Ovary (tissue), 7 donors: ENCODE measurements at regions not wholly inside any gene's neighbourhood (a gene's known extent, or its start where the extent isn't known, plus 50 kb on each side); places are given as distances from the start of the nearest gene placed in this dataset.

ENCODE experiments used
- DNase-seq, 5 donors: peaks; one replicate each; pipeline ENCODE4 v3.0.0-alpha.2; 2019 to 2020
- H3K27ac ChIP-seq, 2 donors: fragments of 200-600 bp; one replicate each; pipeline versions ENCODE4 v1.5.1 to v1.8.0; 2019 to 2022
- H3K27me3 ChIP-seq: fragments of 200-600 bp; one replicate; pipeline ENCODE4 v1.8.0; 2022
- H3K36me3 ChIP-seq: fragments of 200-600 bp; sonication (generic); one replicate; pipeline ENCODE4 v1.5.1; 2019
- H3K4me1 ChIP-seq: one replicate; pipeline ENCODE4 v1.8.1; 2013; ENCODE audit warnings: mild to moderate bottlenecking, moderate library complexity; ENCODE audit not compliant: insufficient read depth
- H3K4me3 ChIP-seq: fragments of 200-600 bp; sonication (generic); one replicate; pipeline ENCODE4 v1.5.1; 2017
- H3K9me3 ChIP-seq, 2 donors: fragments of 200-600 bp in 1 of 2; sonication (generic) in 1 of 2; one replicate each; pipeline versions ENCODE4 v1.5.1 to v1.8.1; 2013 to 2019; ENCODE audit warnings: mild to moderate bottlenecking in 1 of 2, moderate library complexity in 1 of 2
- CTCF ChIP-seq, 3 donors: fragments of 450-650 bp in 2 of 3; fragments of 200-600 bp in 1 of 3; IDR thresholded peaks; one replicate each; pipeline versions ENCODE4 v1.5.1 to v1.8.0; 2016 to 2022; ENCODE audit warnings: antibody characterized with exemption in 3 of 3, mild to moderate bottlenecking in 1 of 3
- EP300 ChIP-seq: sonication (generic); formaldehyde crosslinking; IDR thresholded peaks from one replicate; pipeline ENCODE4 v1.6.1; 2017; ENCODE audit warnings: antibody characterized with exemption
- POLR2A ChIP-seq: fragments of 450-650 bp; IDR thresholded peaks from one replicate; pipeline ENCODE4 v1.6.1; 2017; ENCODE audit warnings: antibody characterized with exemption, mild to moderate bottlenecking, moderate library complexity
- WGBS, 3 donors: extraction: QIAGEN DNeasy Blood & Tissue Kit in 1 of 3; methylation state at CpG; one replicate each; pipeline versions ENCODE4 v1.1.5 to v1.1.7; 2013 to 2017; 5-methylcytosine and 5-hydroxymethylcytosine counted together
- intact Hi-C, 4 donors: fragments of 100-400 bp; cut with DNase I; formaldehyde crosslinking; loops; one replicate each; pipeline versions ENCODE4 v1.11.0 to v1.15.1; 2022 to 2023
- donor health status: DM: no; HTN: no; CAD: no; lungs with moderate emphysema.
- donor health status: DM: no; HTN: no; CAD: no.
- donor health status: Bipolar disorder and iron deficiency.
- donor health status: DM: no; HTN: no; CAD: no.
- donor health status: DM: yes; HTN: yes; CAD: no.

GRCh38 chr17:74024871-74025531 lies 178.5 kb upstream of the RPL38 start:
- H3K4me3 ChIP-seq = no peak overlapping the region
- no peaks in the 10 kb centered on the region for H3K36me3 ChIP-seq
- no peak for DNase-seq
- TF ChIP-seq EP300 (no peak), POLR2A (no peak), CTCF (IDR thresholded peaks at IDR 0.05) (no peak)
- H3K9me3 ChIP-seq = no peaks in the 10 kb centered on the region
- intact Hi-C loops = no loop called here
- H3K27ac ChIP-seq = no peak overlapping the region
- H3K27me3 ChIP-seq = no peaks in the 10 kb centered on the region
- H3K4me1 ChIP-seq = no peaks in the 10 kb centered on the region
- 42 to 55% (median 51%) methylated on average over 10 of the region's 10 CpGs for WGBS, 3 donors

GRCh38 chr17:74027444-74027843 lies 176.0 kb upstream of the RPL38 start:
- no peak for TF ChIP-seq EP300
- no peak for TF ChIP-seq CTCF (IDR thresholded peaks at IDR 0.05)
- no peak for TF ChIP-seq POLR2A
- 37 to 56% (median 38%) methylated on average over 1 of the region's 1 CpG for WGBS, 3 donors
- intact Hi-C loops = no loop called here
- Histone ChIP-seq H3K36me3 (no peaks in the 10 kb centered on the region), H3K9me3 (no peaks in the 10 kb centered on the region), H3K4me3 (no peak overlapping the region), H3K27ac (no peak overlapping the region), H3K27me3 (no peaks in the 10 kb centered on the region), H3K4me1 (no peaks in the 10 kb centered on the region)
- DNase-seq = no peak

GRCh38 chr17:74028354-74029116 lies 174.9 kb upstream of the RPL38 start:
- Histone ChIP-seq H3K4me1 (no peaks in the 10 kb centered on the region), H3K27me3 (no peaks in the 10 kb centered on the region), H3K27ac (no peak overlapping the region), H3K9me3 (no peaks in the 10 kb centered on the region), H3K36me3 (no peaks in the 10 kb centered on the region), H3K4me3 (no peak overlapping the region)
- TF ChIP-seq EP300 = no peak
- TF ChIP-seq CTCF (IDR thresholded peaks at IDR 0.05) = no peak
- TF ChIP-seq POLR2A = no peak
- no peak for DNase-seq
- 81 to 86% (median 84%) methylated on average over 18 of the region's 18 CpGs for WGBS, 3 donors
- intact Hi-C loops = no loop called here

GRCh38 chr17:74031316-74032090 lies 172.0 kb upstream of the RPL38 start:
- Histone ChIP-seq H3K9me3 (no peaks in the 10 kb centered on the region), H3K36me3 (no peaks in the 10 kb centered on the region), H3K4me3 (no peak overlapping the region), H3K27ac (no peak overlapping the region), H3K4me1 (no peaks in the 10 kb centered on the region), H3K27me3 (no peaks in the 10 kb centered on the region)
- TF ChIP-seq CTCF (IDR thresholded peaks at IDR 0.05) = no peak
- no peak for TF ChIP-seq POLR2A
- TF ChIP-seq EP300 = no peak
- intact Hi-C loops = no loop called here
- WGBS, 3 donors = 50 to 76% (median 72%) methylated on average over 17 of the region's 17 CpGs
- DNase-seq = no peak
